ENCODE measurements at regions not wholly inside any gene's neighbourhood (a gene's known extent, or its start where the extent isn't known, plus 50 kb on each side); places are given as distances from the start of the nearest gene placed in this dataset.

- TF ChIP-seq EZH2 (IDR thresholded peaks at IDR 0.05; ENCODE audit: insufficient read depth, poor library complexity, severe bottlenecking): no peak
- no peak for TF ChIP-seq EZH2phosphoT487 (IDR thresholded peaks at IDR 0.05; ENCODE audit: insufficient read depth, low read depth)
Measured at GRCh38 chr6:139521338-139521737, 146.9 kb upstream of the CITED2 start.

Measured in GM23248 (cell line).